ENCODE measurements at regions not wholly inside any gene's neighbourhood (a gene's known extent, or its start where the extent isn't known, plus 50 kb on each side); places are given as distances from the start of the nearest gene placed in this dataset.

GRCh38 chr4:104418286-104418685 lies 76.4 kb downstream of the CXXC4 start:
- DNase-seq = no peak

DNA sequence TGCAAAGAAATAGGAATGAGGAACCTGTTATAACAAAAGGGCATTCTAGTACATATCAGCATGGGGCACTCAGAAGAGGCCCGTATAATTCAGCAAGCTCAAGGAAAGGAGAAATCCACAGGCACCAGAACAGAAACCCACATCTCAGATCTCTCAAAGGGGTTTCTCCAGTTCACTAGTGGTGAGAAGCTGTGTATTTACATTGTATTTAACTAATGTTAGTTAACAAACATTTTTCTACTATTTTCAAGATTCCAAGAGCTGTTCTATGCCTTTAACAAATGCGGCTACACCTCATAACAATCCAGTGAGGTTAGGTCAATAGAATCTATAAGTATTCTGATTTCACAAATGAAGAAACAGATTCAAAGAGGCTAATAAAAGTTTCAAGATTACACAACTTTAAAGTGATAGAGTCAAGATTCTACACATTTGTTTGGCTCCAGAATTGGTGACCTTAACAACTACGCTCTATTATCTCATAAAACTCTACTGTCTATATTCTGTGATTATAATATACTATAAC lies 77.3 kb downstream of the CXXC4 start:
- DNase-seq = no peak

GRCh38 chr4:104416725-104417356 lies 77.9 kb downstream of the CXXC4 start:
- no peak for DNase-seq

DNA sequence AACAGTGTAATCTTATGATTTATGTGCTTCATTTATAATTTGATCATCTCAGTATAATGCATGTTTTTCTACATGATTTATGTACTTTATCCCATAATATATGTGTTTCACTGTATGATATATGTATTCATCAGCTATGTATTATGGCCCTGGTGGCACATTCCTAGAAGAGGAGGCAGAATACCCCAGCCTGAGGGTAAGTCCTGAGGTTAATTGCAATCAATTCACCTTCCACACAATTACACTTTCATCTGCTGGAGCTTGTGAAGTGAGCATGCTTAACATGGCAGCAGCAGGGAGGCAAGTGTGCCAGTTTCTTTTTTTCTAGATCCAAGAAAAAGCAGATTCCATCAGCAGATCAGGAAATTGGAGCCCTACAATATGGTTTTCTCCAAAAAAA lies 81.2 kb downstream of the CXXC4 start:
- DNase-seq = peak; percentile 41

GRCh38 chr4:104412344-104412743 lies 82.3 kb downstream of the CXXC4 start:
- no peak for DNase-seq

DNA sequence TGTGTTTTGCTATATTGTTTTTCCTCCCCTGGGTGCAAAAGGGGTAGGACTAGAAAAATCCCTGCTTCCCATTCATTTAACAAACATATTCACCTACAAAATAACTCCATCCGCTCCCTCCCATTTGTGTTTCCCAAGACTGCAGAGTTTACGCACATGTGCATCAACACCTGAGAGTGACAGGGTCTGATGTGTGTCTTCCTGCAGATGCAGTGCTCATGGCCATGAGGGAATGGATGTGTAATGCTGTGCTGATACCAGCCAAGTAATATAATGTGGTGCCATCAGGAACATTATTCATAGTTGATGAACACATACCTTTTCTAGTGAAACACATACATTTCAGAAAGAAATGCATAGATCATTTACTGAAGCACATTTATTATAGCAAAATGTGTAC lies 83.2 kb downstream of the CXXC4 start:
- DNase-seq = no peak

- peak; percentile 34 for DNase-seq
These were observed 85.8 kb downstream of the CXXC4 start for GRCh38 chr4:104408878-104409277.

DNA sequence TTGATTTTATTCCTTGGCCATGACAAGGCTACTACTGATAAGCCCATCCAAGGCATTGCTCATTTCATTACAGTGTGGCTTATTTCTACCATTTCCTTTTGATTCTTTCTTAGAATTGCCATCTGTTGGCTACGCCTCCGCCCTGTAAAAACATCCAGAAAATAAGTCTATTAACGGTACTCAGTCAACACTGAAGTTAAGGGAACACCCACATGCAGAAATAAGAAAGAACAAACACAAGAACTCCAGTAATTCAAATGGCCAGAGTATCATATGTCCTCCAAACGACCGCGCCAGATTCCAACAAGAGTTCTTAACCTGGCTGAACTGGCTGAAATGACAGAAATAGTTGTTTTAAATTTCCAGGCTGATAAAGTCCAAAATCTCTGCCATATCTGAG lies 90.3 kb downstream of the CXXC4 start:
- DNase-seq = no peak

GRCh38 chr4:104395168-104395614 lies 99.5 kb downstream of the CXXC4 start:
- peak; percentile 59 for DNase-seq

GRCh38 chr4:104394406-104395167 lies 100.1 kb downstream of the CXXC4 start:
- peak; percentile 75 for DNase-seq

GRCh38 chr4:104393655-104394324 lies 100.9 kb downstream of the CXXC4 start:
- no peak for DNase-seq

GRCh38 chr4:104385713-104386112 lies 109.0 kb downstream of the CXXC4 start:
- no peak for DNase-seq

DNA sequence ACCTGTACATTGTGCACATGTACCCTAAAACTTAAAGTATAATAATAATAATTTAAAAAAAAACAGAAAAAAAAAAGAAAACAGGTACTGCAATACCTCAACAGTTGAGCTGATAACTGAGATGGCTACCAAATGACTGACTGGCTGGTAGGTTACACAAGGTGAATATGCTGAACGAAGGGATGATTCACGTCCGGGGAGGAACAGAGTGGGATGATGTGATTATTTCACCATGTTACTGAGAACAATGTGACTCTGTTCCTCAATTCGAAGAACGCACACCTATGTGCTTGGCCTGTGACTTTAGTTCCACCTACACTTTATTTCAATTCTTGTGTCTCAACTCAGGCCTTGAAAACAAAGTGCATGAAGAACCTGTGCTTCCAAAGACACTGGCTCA lies 111.7 kb downstream of the CXXC4 start:
- DNase-seq = no peak

GRCh38 chr4:104381729-104382128 lies 113.0 kb downstream of the CXXC4 start:
- DNase-seq = no peak

DNA sequence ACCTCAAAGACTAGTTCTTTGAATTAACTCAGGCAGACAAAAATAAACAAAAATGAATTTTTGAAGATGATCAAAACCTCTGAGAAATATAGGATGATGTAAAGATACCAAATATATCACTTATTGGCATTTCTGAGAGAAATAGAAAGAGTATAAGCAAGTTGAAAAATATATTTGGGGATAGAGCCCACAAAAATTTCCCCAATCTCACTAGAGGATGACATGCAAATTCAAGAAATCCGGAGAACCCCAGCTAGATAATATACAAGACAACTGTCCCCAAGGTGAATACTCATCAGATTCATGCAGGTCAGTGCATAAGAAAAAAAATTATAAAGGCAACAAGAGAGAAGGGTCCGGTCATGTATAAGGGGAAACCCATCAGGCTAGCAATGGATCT lies 129.1 kb downstream of the CXXC4 start:
- DNase-seq = no peak

GRCh38 chr4:104353481-104353880 lies 141.2 kb downstream of the CXXC4 start:
- no peak for DNase-seq

- no peak for DNase-seq
These were observed 142.5 kb downstream of the CXXC4 start for GRCh38 chr4:104352211-104352610.

DNA sequence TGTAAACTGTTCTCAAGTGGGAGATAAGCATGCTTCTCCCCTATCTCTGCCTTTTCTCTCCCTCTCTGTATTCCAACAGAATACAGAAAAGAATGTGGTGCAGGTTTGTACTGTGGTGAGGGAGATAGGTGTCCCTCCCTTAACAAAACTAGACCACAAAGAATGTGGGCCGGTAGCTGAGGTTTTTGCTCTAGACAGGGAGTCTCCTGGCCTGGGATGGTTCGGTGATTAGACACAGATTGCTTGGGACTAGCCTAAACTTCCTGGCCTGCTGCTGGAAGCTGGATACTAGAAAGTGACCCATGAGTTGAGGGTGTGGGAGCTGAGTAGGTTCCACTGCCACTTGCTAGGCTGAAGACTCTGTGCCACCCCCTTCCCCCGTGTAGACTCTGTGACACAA lies 143.0 kb downstream of the CXXC4 start:
- DNase-seq = no peak

DNA sequence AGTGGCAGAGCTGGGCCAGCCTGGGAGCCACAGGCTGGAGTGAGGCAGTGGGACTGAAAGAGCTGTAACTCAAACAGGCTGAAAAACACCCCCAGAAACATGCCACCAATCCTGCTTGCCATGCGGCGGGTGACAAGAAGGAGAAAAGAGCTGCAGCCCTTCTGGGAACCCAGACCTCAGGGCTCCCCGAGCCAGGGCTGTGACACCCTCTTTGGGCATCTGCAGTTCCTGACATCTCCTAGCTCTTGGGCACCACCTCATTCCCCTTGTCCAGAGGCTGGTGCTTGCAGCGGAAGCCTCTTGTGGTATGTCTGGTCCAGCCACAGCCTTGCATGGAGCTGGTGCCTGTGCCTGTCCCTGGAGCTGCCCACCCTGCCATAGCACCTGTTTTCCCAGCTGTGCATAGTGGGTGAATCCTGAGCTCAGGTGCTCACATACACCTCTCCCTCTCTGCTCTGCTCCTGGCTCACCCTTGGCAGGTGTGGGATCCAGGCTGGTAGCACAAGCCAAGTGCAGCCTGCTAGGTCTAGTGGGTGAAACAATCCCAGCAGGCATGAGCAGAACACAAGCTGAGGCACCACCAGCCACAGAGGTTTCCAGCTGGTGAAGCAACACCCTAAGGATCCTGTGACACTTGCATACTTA lies 149.0 kb downstream of the CXXC4 start:
- DNase-seq = no peak

GRCh38 chr4:104344342-104344980 lies 150.2 kb downstream of the CXXC4 start:
- no peak for DNase-seq

DNA sequence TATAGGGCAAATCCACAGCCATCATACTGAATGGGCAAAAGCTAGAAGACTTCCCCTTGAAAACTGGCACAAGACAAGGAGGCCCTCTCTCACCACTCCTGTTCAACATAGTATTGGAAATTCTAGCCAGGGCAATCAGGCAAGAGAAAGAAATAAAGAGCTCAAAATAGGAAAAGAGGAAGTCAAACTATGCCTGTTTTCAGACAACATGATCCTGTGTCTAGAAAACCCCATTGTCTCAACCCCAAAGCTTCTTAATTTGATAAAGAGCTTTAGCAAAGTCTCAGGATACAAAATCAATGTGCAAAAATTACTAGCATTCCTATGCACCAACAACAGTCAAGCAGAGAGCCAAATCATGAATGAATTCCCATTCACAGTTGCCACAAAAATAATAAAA lies 160.3 kb downstream of the CXXC4 start:
- no peak for DNase-seq

DNA sequence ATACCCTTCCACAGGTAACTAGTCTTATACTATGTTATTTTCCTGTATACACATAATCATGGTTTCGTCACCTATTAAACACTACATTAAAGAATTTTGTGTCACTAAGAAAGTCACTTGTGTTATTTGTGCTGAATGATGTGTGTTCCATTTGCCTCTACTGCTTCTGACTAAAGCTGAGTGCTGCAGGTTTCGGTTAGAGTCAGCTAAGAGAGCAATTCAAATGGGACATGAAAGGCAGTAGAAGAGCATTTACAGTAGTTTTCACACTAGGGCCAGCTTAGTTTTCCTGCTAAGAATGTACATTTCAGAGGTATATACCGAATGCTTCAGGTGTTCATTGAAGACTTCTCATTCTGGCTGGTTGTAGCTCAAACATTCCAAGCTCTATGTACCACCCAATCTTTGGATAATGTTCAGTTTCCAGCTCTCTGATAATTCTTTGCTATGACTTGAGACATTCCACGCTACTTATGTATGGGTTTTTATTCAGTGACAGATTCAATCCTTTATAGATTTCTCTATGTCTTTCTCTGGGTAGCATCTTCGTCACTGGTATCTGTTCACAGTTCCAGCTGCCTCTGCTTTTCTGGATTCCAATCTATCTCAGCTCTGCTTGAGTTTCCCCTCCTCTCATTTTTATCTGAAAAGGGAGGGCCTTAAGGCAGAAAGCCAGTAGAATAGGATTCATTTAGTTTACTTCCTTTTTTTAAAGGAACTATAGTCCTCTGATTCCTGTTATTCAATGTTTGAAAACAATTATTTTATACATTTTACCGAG lies 164.4 kb downstream of the CXXC4 start:
- DNase-seq = no peak

Data from retina (tissue), 1 donor.